HG02970 (cell line): ENCODE measurements at regions not wholly inside any gene's neighbourhood (a gene's known extent, or its start where the extent isn't known, plus 50 kb on each side); places are given as distances from the start of the nearest gene placed in this dataset.

Experiments used
- ATAC-seq: cut with Tn5 transposase; IDR thresholded peaks from one replicate; pipeline ENCODE4 v1.9.1; 2021; ENCODE audit warnings: mild to moderate bottlenecking, moderate library complexity, moderate number of reproducible peaks; ENCODE audit not compliant: unreplicated experiment, low FRiP score

DNA sequence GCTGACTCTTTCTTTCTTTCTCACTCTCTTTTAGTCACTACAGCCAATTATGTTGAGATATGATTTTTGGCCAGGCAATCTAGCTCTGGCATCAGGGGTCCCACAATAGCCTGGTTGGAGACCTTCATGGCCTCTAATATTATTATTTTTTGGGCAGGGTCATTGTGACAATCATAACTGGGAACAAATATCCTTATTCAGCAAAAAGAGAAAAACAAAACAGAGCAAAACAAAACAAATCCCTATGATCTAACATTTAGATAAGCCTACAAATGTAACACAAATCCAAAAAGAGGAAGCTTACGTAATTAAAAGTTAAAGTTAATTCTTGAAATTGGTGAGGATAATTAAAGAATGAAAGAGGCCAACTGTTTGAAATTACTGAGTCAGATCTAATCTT is 640.0 kb downstream of the TUSC7 start:
- no peak for ATAC-seq

- ATAC-seq = no peak
These were observed 640.8 kb downstream of the TUSC7 start for GRCh38 chr3:117350371-117350770.

GRCh38 chr3:117355566-117355965 is 646.0 kb downstream of the TUSC7 start:
- no peak for ATAC-seq

DNA sequence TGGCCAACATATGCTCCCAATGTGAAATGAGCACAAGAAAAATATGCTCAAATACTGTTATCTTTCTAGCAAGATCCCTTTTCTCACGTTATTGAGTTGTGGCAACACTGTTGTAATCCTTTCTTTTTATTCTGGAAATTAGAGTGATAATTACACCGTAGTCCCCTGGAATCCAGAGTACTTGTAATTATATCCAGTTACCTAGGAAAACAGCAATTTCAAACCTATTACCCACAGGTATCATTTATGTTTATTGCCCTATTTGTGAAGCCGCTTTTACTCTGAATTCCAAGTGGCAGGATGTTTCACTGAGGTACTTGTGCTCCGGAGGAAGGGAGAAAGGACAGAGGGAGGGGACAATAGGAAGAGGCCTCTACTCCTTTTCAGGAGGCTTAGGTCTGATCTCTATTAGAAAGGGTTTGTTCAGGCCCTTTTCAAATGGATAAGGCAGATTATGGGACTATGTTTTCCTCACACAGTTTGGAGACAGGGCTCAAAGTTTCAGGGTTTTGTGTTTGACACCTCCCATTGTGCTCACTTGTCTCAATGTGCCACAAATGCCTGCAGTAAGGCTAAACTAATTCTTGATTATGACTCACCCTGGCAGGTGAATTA is 646.6 kb downstream of the TUSC7 start:
- ATAC-seq = no peak

DNA sequence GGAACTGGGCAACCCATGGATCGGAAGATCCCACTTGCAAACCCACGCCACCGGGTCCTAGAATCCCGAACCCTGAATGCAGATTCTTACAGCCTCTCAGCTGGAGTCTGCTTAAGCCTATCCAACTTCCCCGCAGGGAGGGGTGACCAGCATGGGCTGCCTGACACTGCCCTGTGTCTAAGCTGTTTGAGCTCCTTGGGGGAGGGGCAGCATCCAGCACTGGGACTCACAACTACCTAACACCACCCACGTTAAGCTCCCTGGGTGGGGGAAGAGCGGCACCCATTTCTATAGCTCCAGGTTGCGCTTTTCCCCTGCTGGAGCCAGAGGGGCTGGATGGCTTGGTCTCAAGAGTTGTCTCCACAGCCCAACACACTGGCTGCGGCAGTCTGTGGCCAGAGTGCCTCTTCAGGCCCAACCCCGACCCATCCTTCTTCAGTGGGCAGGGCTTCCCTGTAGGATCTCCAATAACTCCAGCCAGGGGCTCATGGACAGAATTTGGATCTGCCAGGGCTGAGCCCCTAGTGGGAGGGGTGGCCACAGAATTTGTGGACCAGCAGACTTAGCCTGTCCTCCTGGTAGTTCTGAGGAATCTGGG is 649.2 kb downstream of the TUSC7 start:
- no peak for ATAC-seq

DNA sequence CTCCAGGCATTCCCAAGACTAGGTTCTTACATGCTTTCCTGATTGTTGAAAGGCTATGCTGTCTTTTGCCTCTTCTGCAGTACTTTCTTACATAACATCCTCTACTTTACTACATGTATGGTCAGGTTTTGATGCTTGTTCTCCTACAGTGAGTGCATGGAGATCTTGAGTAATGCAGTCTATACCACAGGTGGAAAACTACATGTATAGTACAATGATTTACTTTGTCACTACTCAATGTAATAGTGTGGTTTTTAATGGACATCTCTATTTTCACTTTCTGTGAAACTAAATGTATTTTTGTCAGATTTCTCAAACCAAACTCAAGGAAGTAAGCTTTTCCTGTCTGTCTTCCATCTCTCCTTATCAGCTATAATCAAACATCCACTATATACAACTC is 657.0 kb downstream of the TUSC7 start:
- ATAC-seq = no peak

- no peak for ATAC-seq
These were observed 658.3 kb downstream of the TUSC7 start for GRCh38 chr3:117367861-117368260.

- ATAC-seq = no peak
These were observed 671.1 kb downstream of the TUSC7 start for GRCh38 chr3:117380631-117381030.

DNA sequence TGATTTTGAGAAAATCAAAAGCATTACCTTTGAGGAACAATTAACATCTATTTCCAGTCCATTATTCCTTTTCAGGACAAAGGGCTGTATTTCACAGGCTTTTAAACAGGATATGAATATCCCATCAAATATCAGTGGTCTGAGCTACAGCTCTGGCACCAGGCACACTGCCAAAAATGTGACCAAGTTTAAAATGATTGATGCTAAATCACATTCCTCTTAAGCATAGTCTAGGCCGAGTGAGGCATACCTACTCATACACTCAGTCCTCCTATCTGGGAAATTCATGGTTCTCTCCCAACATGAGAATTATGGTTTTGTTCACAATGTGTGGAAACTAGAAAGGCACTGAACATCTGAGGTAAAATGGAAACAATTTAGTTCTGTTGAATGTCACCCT is 683.5 kb downstream of the TUSC7 start:
- no peak for ATAC-seq

GRCh38 chr3:117398141-117398899 is 688.7 kb downstream of the TUSC7 start:
- ATAC-seq = no peak

DNA sequence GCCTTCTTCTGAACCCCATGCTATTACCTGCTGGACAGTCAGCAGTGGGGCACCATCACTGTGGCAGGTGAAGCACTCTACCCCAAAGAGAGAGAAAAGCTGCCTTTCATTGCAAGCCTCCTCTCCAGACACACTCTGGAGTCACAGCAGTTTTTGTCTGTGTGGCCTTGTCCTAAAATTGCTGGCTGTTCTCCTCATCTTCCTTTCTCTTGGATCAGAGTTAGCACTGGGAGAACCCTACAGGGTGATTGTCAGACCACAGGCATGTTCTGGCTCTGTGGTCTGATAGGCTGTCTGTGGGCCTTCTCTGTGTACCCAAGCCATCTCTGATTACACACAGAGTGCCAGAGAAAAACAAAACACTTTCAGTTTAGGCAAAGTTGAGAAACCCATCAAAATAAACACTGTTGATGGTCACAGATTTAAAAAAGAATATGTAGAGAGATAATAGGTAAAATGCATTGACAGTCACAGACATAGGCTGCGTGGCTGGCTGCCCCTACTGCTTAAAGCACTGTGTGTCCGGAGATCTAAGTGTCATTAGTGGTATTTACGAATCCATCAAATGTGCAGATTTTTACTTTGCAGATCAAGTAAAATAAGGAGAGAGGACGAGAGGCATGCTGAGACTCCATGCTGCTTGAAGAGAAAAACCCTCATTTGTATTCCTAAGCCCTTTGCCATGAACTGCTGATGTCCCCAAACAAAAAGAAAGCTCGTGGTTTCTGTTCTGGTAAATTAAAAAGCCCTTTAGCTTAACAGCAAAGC is 689.9 kb downstream of the TUSC7 start:
- no peak for ATAC-seq

DNA sequence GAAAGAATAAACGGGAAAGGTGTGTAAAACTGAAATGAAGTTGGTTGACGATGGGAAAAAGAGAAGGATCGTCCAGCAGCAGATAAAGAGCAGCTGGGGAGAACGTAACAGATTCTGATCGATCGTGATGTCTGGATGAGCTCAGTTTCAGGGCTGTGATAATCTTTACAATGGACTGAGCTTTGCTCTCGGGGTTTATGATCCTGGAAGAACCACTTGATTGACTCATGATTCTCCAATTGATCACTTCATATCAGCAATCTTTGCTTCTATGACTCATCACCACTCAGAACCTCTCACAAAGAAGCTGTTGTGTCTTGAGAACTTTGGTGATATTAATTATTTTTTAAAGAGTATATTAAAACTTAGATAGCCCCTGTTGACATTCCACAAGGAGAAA is 690.7 kb downstream of the TUSC7 start:
- no peak for ATAC-seq

DNA sequence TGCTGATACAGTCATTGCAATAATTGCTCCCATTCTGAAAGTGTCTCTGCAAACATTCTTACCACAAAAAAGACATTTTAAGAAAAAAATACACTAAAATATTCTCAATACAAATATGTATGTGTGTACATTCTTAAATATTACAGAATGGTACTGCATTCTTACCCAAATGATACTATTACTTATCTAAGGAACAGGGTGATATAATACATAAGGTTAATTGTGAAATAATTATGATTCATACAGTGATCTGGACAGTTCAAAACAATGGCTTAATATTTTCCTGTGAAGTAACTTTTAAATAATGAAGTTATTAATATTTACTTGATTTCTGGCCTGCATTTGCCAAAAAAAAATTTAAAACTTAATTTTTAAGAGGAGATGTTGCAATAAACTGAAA is 694.6 kb downstream of the TUSC7 start:
- ATAC-seq = no peak

- ATAC-seq = no peak
These were observed 695.2 kb downstream of the TUSC7 start for GRCh38 chr3:117404730-117405129.

- no peak for ATAC-seq
These were observed 695.8 kb downstream of the TUSC7 start for GRCh38 chr3:117405359-117405758.

DNA sequence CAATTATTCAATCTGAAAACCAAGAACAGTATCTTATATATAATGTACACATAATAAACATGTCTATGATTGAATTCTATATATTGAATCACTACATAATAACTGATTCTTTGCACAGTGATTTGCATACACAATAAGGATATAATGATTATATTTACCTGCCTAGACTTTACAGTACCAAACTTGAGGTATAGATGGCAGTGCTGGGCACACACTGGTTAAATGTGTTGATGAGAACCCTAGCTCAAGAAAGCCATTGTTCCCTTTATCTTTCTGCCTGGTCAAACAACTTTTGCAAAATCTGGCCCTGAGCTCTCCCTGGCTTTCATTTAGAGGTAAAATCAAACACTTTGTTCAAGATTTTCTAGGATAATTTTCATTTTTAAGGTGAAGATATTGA is 697.7 kb downstream of the TUSC7 start:
- no peak for ATAC-seq

- ATAC-seq = no peak
These were observed 699.2 kb downstream of the TUSC7 start for GRCh38 chr3:117408811-117409210.

DNA sequence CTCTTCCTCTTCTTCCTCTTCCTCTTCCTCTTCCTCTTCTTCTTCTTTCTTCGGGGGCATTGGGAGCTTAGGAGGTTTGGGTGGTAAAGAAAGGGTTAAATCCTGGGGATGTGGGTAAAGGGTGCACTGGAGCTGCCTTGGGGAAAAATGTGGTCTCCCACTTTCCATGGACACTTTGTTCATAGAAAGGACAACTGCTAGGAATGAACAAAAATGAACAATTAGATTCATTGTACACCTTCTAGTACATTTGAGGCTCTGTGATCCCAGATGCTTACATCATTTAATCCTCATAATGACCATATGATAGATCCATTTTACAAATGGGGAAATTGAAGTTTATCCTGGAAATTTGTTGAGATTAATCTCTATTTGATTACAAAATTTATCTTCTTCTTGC is 699.7 kb downstream of the TUSC7 start:
- ATAC-seq = no peak

DNA sequence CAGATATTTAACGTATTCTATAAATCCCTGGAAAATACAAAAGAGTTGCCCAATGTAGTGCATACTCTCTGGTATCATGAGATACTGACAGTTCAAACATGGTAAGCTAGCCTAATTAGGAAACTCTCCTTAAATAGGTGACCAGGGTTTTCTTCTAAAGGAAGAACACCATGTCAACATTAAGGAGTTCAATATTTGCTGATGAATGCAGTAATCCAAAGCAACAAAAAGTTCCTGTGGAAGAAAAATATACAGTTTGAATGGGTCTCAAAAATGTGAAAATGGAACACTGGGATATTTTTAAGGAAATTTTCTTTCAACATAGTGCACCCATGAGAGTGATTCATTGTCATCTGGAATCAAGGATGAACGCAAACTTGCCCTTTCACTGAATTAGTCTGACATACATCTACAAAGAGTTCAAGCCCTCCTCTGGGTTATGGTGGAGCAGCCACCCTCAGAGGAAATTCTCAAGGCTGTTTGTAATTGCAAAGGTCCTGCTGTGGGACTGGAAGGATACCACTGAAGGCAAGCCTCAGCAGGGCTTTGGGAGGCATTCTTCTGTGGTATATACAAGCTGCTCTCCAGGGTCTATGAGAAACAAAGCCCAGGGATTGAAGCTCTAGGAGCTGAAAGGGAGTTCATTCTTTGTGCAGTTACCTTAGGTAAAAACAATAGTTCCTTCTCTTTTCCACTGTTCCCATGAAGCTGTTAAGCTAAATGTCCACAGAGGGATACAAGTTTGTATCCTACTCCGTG is 700.3 kb downstream of the TUSC7 start:
- ATAC-seq = no peak

DNA sequence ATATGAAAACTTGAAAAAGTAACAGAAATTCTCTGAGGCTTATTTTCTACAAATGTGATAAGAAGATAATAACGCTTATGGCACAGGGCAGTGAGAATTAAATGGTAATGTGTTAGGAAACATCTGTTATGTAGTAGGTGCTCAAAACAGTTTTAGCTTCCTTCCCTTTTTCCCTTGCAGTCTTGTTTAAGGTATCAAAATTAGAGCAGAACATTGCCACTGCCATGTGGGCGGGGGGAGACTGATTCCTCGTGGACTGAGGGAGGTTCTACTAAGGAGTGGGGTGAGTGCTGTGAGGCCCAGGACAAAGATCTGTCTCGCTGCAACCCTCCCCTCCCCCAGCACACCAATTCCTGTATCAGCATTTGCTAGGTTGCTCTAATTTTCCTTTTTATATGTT is 702.4 kb downstream of the TUSC7 start:
- ATAC-seq = no peak

- no peak for ATAC-seq
These were observed 707.8 kb downstream of the TUSC7 start for GRCh38 chr3:117417411-117417810.
